Ovary (tissue), 7 donors: ENCODE measurements at regions not wholly inside any gene's neighbourhood (a gene's known extent, or its start where the extent isn't known, plus 50 kb on each side); places are given as distances from the start of the nearest gene placed in this dataset.

ENCODE experiments used
- DNase-seq, 5 donors: peaks; one replicate each; pipeline ENCODE4 v3.0.0-alpha.2; 2019 to 2020
- H3K27ac ChIP-seq, 2 donors: fragments of 200-600 bp; one replicate each; pipeline versions ENCODE4 v1.5.1 to v1.8.0; 2019 to 2022
- H3K27me3 ChIP-seq: fragments of 200-600 bp; one replicate; pipeline ENCODE4 v1.8.0; 2022
- H3K36me3 ChIP-seq: fragments of 200-600 bp; sonication (generic); one replicate; pipeline ENCODE4 v1.5.1; 2019
- H3K4me1 ChIP-seq: one replicate; pipeline ENCODE4 v1.8.1; 2013; ENCODE audit warnings: mild to moderate bottlenecking, moderate library complexity; ENCODE audit not compliant: insufficient read depth
- H3K4me3 ChIP-seq: fragments of 200-600 bp; sonication (generic); one replicate; pipeline ENCODE4 v1.5.1; 2017
- H3K9me3 ChIP-seq, 2 donors: fragments of 200-600 bp in 1 of 2; sonication (generic) in 1 of 2; one replicate each; pipeline versions ENCODE4 v1.5.1 to v1.8.1; 2013 to 2019; ENCODE audit warnings: mild to moderate bottlenecking in 1 of 2, moderate library complexity in 1 of 2
- EP300 ChIP-seq: sonication (generic); formaldehyde crosslinking; IDR thresholded peaks from one replicate; pipeline ENCODE4 v1.6.1; 2017; ENCODE audit warnings: antibody characterized with exemption
- POLR2A ChIP-seq: fragments of 450-650 bp; IDR thresholded peaks from one replicate; pipeline ENCODE4 v1.6.1; 2017; ENCODE audit warnings: antibody characterized with exemption, mild to moderate bottlenecking, moderate library complexity
- WGBS, 3 donors: extraction: QIAGEN DNeasy Blood & Tissue Kit in 1 of 3; methylation state at CpG; one replicate each; pipeline versions ENCODE4 v1.1.5 to v1.1.7; 2013 to 2017; 5-methylcytosine and 5-hydroxymethylcytosine counted together
- intact Hi-C, 4 donors: fragments of 100-400 bp; cut with DNase I; formaldehyde crosslinking; loops; one replicate each; pipeline versions ENCODE4 v1.11.0 to v1.15.1; 2022 to 2023
- TF ChIP-seq, protein P1 (sequence below), 3 donors: fragments of 450-650 bp in 2 of 3; fragments of 200-600 bp in 1 of 3; IDR thresholded peaks; one replicate each; pipeline versions ENCODE4 v1.5.1 to v1.8.0; 2016 to 2022; ENCODE audit warnings: antibody characterized with exemption in 3 of 3, mild to moderate bottlenecking in 1 of 3
- donor health status: DM: no; HTN: no; CAD: no; lungs with moderate emphysema.
- donor health status: DM: no; HTN: no; CAD: no.
- donor health status: Bipolar disorder and iron deficiency.
- donor health status: DM: no; HTN: no; CAD: no.
- donor health status: DM: yes; HTN: yes; CAD: no.

DNA sequence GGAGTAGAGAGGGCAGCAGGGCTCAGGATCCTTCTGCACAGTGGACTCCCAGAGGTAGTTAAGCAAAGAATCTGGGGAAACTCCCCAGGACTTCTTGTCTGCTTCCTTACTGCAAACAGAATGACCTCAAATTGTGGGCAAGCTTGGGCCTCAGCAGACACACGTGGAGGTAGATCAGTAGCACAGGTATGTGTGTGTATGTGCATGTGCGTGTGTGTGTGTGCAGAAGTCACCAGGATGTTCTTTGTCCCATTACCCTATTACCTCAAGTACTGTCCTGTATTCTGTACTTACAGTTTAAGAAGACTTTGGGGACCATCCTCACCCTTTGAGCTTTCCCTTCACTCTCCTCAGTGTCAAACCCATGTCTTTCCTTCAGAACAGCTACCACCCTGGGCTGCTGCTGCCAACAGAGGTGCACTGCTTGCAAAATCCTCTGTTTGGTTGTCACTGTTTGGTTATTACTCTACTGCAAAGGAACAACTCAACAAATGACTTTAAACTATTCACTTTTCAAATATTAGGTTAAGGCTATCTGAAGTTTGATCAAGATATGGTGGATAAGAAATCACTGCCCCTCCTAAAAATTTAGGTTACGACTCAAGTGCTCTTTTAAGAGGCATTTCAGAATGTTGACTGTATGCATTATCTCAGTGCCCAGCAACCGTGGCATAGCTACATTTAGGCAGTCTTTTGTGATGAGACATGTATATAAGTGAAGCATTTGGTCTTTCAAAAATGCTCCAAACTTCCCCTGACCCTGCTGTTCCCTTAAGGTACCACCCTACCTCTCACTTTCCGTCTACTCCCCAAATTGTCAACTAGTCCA lies 78.2 kb upstream of the MBIP start:
- Histone ChIP-seq H3K36me3 (no peaks in the 10 kb centered on the region), H3K4me3 (no peak overlapping the region), H3K27me3 (no peaks in the 10 kb centered on the region), H3K27ac (no peak overlapping the region), H3K9me3 (no peaks in the 10 kb centered on the region), H3K4me1 (no peaks in the 10 kb centered on the region)
- 70 to 79% (median 73%) methylated on average over 5 of the region's 5 CpGs for WGBS, 3 donors
- no peak for DNase-seq
- intact Hi-C loops, result loop anchor here in 1 of 4 donors (5.0 kb wide), 1 partner anchor 1309 kb away; no protein-coding TSS in a partner anchor
- no peak for TF ChIP-seq POLR2A
- TF ChIP-seq, protein P1, sequence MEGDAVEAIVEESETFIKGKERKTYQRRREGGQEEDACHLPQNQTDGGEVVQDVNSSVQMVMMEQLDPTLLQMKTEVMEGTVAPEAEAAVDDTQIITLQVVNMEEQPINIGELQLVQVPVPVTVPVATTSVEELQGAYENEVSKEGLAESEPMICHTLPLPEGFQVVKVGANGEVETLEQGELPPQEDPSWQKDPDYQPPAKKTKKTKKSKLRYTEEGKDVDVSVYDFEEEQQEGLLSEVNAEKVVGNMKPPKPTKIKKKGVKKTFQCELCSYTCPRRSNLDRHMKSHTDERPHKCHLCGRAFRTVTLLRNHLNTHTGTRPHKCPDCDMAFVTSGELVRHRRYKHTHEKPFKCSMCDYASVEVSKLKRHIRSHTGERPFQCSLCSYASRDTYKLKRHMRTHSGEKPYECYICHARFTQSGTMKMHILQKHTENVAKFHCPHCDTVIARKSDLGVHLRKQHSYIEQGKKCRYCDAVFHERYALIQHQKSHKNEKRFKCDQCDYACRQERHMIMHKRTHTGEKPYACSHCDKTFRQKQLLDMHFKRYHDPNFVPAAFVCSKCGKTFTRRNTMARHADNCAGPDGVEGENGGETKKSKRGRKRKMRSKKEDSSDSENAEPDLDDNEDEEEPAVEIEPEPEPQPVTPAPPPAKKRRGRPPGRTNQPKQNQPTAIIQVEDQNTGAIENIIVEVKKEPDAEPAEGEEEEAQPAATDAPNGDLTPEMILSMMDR (IDR thresholded peaks at IDR 0.05), result no peak
- no peak for TF ChIP-seq EP300

DNA sequence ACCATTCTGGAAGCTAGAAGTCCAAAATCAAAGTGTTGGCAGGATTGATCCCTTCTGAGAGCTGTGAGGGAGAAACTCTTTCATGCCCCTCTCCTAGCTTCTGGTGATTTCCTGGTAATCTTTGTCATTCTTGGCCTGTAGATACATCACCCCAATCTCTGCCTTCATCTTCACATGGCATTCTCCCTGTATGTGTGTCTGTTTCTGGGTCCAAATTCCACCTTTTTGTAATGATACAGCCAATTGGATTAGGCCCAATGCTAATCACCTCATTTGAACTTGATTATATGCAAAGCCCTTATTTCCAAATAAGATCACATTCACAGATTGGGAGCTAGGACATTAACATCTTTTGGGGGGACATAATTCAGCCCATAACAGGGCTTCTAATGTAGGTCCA lies 76.9 kb upstream of the MBIP start:
- Histone ChIP-seq H3K27ac (no peak overlapping the region), H3K4me3 (no peak overlapping the region), H3K9me3 (no peaks in the 10 kb centered on the region), H3K4me1 (no peaks in the 10 kb centered on the region), H3K36me3 (no peaks in the 10 kb centered on the region), H3K27me3 (no peaks in the 10 kb centered on the region)
- DNase-seq, result no peak
- no peak for TF ChIP-seq POLR2A
- TF ChIP-seq, protein P1 (IDR thresholded peaks at IDR 0.05), result no peak
- no peak for TF ChIP-seq EP300
- intact Hi-C loops, result loop anchor here in 1 of 4 donors (5.0 kb wide), 1 partner anchor 1310 kb away; no protein-coding TSS in a partner anchor

DNA sequence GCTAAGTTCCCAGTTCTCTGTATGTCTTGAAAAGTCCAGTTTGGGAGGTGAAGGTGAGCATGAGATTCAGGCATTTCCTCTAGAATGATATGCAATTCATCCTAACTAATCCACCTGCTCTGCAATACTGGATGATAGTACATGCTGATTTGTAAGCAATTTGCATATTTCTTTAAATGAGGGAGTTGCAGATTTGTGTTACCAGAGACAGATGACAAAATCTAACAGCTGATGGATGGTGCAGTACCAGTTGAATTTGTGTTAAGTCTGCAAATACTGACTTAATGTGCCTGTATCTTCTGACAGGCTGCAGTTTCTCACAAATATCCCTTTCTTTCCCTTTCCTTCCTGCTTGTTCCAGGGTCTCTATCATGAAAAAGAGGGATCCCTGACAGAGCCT lies 76.4 kb upstream of the MBIP start:
- H3K27ac ChIP-seq, result no peak overlapping the region
- no peak for DNase-seq
- H3K27me3 ChIP-seq, result no peaks in the 10 kb centered on the region
- no peak for TF ChIP-seq EP300
- TF ChIP-seq, protein P1 (IDR thresholded peaks at IDR 0.05), result no peak
- TF ChIP-seq POLR2A, result no peak
- no peaks in the 10 kb centered on the region for H3K4me1 ChIP-seq
- intact Hi-C loops, result loop anchor here in 1 of 4 donors (5.0 kb wide), 1 partner anchor 1311 kb away; no protein-coding TSS in a partner anchor
- H3K4me3 ChIP-seq, result no peak overlapping the region
- no peaks in the 10 kb centered on the region for H3K36me3 ChIP-seq
- H3K9me3 ChIP-seq, result no peaks in the 10 kb centered on the region

DNA sequence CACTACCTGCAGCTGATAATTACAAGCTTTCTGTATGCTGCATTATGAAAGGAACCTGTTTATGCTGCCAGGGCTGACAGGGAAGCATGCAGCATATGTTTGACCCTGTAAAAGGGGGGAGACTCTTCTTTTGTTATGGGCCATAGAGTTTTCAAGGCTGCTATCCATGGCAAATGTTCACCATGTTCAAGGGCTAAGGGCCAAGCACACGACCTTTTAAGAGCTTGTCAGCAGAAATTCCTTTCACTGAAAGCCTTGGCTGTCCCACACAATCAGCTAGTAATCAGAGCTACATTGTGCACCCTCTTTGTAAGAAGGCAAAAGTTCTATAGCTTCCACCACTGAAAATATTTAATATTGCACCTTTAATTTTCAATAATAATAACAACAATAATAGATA lies 74.2 kb upstream of the MBIP start:
- Histone ChIP-seq H3K36me3 (no peaks in the 10 kb centered on the region), H3K27me3 (no peaks in the 10 kb centered on the region), H3K4me1 (no peaks in the 10 kb centered on the region), H3K9me3 (no peaks in the 10 kb centered on the region), H3K27ac (no peak overlapping the region), H3K4me3 (no peak overlapping the region)
- no peak for DNase-seq
- TF ChIP-seq EP300, result no peak
- 4 to 12% (median 11%) methylated on average over 1 of the region's 1 CpG for WGBS, 3 donors
- intact Hi-C loops, result no loop called here

DNA sequence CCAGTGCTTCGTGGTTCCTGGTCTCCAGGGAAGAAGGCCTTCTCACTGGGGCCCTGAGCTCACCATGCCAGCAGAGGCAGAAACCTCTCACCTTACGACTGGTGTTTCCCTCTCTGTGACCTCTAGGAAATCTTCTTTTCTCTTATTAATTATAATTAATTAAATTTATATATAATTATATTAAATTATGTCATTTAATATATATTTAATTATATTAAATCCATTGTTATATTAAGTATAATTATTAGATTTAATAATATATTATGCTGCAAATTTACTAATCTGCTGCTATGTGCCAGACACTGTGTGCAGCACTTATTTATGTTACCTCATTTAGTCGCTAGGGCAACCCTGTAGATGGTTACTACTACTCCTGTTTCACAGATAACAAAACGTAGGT lies 70.3 kb upstream of the MBIP start:
- no peak overlapping the region for H3K4me3 ChIP-seq
- H3K4me1 ChIP-seq, result no peaks in the 10 kb centered on the region
- DNase-seq, result no peak
- no peak overlapping the region for H3K27ac ChIP-seq
- TF ChIP-seq POLR2A (no peak), EP300 (no peak)
- TF ChIP-seq, protein P1 (IDR thresholded peaks at IDR 0.05), result no peak
- WGBS, 3 donors, result 57 to 61% (median 58%) methylated on average over 4 of the region's 4 CpGs
- H3K9me3 ChIP-seq, result no peaks in the 10 kb centered on the region
- intact Hi-C loops, result no loop called here
- no peaks in the 10 kb centered on the region for H3K36me3 ChIP-seq
- no peaks in the 10 kb centered on the region for H3K27me3 ChIP-seq
